ENCODE measurements at regions not wholly inside any gene's neighbourhood (a gene's known extent, or its start where the extent isn't known, plus 50 kb on each side); places are given as distances from the start of the nearest gene placed in this dataset.

GRCh38 chr12:97335115-97335514, 127.5 kb upstream of the RMST start:
- no peak overlapping the region for H3K4me2 ChIP-seq
- CTCF ChIA-PET, result interaction anchor here (1.3 kb wide), 1 partner anchor 69 kb away, joined by 5 read pairs; no protein-coding TSS in a partner anchor
- no peak overlapping the region for H3K27ac ChIP-seq (ENCODE audit: low read depth in 2 of 2, low read length in 1 of 2)
- H2AFZ ChIP-seq (ENCODE audit: low read depth), result no peak overlapping the region
- no peaks in the 10 kb centered on the region for H3K9me2 ChIP-seq
- no peaks in the 10 kb centered on the region for H3K79me2 ChIP-seq (ENCODE audit: insufficient read depth)
- POLR2A ChIA-PET, result interaction anchor here (0.6 kb wide), 1 partner anchor 1015 kb away, joined by 3 read pairs; no protein-coding TSS in a partner anchor
- no peaks in the 10 kb centered on the region for H3F3A ChIP-seq (replicated peaks; ENCODE audit: insufficient read depth)
- no peak for DNase-seq
- 17% methylated on average over 4 of the region's 4 CpGs for WGBS (ENCODE audit: low lambda C conversion rate)
- no peaks in the 10 kb centered on the region for H4K20me1 ChIP-seq (ENCODE audit: insufficient read depth)
- H3K4me1 ChIP-seq (ENCODE audit: control insufficient read depth in 1 of 2, insufficient read depth in 2 of 2, low read depth in 1 of 2, low read length in 1 of 2), result no peaks in the 10 kb centered on the region
- no peak overlapping the region for H3K9ac ChIP-seq
- H3K9me3 ChIP-seq, result no peaks in the 10 kb centered on the region
- no peaks in the 10 kb centered on the region for H3K36me3 ChIP-seq (replicated peaks in 1 of 2; ENCODE audit: control insufficient read depth in 1 of 2, insufficient read depth in 2 of 2, low read length in 1 of 2)
- TF ChIP-seq MEF2A (IDR thresholded peaks at IDR 0.05; ENCODE audit: borderline replicate concordance, low read depth), result no peak
- no peak for TF ChIP-seq RFX5 (IDR thresholded peaks at IDR 0.05; ENCODE audit: low read length)
- TF ChIP-seq FOXJ3 (CRISPR knock-in tag; IDR thresholded peaks at IDR 0.05), result no peak
- TF ChIP-seq FOXM1 (IDR thresholded peaks at IDR 0.05; ENCODE audit: low read depth), result no peak
- no peak for TF ChIP-seq REST (IDR thresholded peaks at IDR 0.05; ENCODE audit: low read depth, low read length)
- no peak for TF ChIP-seq SMC3 (IDR thresholded peaks at IDR 0.05; ENCODE audit: low read depth, low read length)
- TF ChIP-seq USF2 (IDR thresholded peaks at IDR 0.05; ENCODE audit: borderline replicate concordance, low read depth, low read length), result no peak
- TF ChIP-seq SIN3A (IDR thresholded peaks at IDR 0.05; ENCODE audit: borderline replicate concordance, low read depth, low read length), result no peak
- TF ChIP-seq YY1 (IDR thresholded peaks at IDR 0.05; ENCODE audit: low read depth), result no peak
- TF ChIP-seq GATA2 (CRISPR knock-in tag; IDR thresholded peaks at IDR 0.05), result no peak
- TF ChIP-seq USF1 (IDR thresholded peaks at IDR 0.05; ENCODE audit: borderline replicate concordance, low read depth), result no peak
- TF ChIP-seq TEAD4 (IDR thresholded peaks at IDR 0.05; ENCODE audit: borderline replicate concordance, insufficient read depth), result no peak
- no peak for TF ChIP-seq ELF1 (IDR thresholded peaks at IDR 0.05)
- TF ChIP-seq ZBTB33 (IDR thresholded peaks at IDR 0.05; ENCODE audit: borderline replicate concordance, low read depth), result no peak
- TF ChIP-seq RXRA (IDR thresholded peaks at IDR 0.05; ENCODE audit: borderline replicate concordance, low read depth), result no peak
- no peak for TF ChIP-seq EZH2phosphoT487 (IDR thresholded peaks at IDR 0.05; ENCODE audit: borderline replicate concordance, low read depth)
- no peak for TF ChIP-seq CTCF (IDR thresholded peaks at IDR 0.05)
- TF ChIP-seq NRF1 (IDR thresholded peaks at IDR 0.05; ENCODE audit: low read depth, low read length), result no peak
- TF ChIP-seq POLR2AphosphoS5 (IDR thresholded peaks at IDR 0.05; ENCODE audit: low read depth, low read length), result no peak
- H3K4me3 ChIP-seq (ENCODE audit: low read depth in 2 of 2, low read length in 1 of 2), result no peak overlapping the region
- H3K27me3 ChIP-seq (ENCODE audit: insufficient read depth), result no peaks in the 10 kb centered on the region
